Neural progenitor cell (in vitro differentiated cells): ENCODE measurements at regions not wholly inside any gene's neighbourhood (a gene's known extent, or its start where the extent isn't known, plus 50 kb on each side); places are given as distances from the start of the nearest gene placed in this dataset.

Source experiments
- DNase-seq: peaks from one replicate; pipeline ENCODE4 v3.0.0-alpha.2; 2016; ENCODE audit warnings: low spot score
- H2AFZ ChIP-seq: fragments of 200-600 bp; sonication (generic); replicated peaks from 2 replicates; pipeline ENCODE4 v1.6.1; 2016; ENCODE audit warnings: antibody characterized with exemption
- H3F3A ChIP-seq: fragments of 200-600 bp; sonication (generic); 2 replicates; pipeline ENCODE4 v1.6.1; 2016; ENCODE audit warnings: antibody characterized with exemption, low read depth
- H3K27ac ChIP-seq: fragments of 200-600 bp; sonication (generic); 2 replicates; pipeline ENCODE4 v1.5.1; 2016; ENCODE audit warnings: mild to moderate bottlenecking
- H3K27me3 ChIP-seq: fragments of 200-600 bp; sonication (generic); 2 replicates; pipeline ENCODE4 v1.6.1; 2016; ENCODE audit warnings: mild to moderate bottlenecking, moderate library complexity
- H3K36me3 ChIP-seq: fragments of 200-600 bp; sonication (generic); 2 replicates; pipeline ENCODE4 v1.5.1; 2016
- H3K4me1 ChIP-seq: fragments of 200-600 bp; sonication (generic); 2 replicates; pipeline ENCODE4 v1.6.1; 2016; ENCODE audit warnings: mixed run types
- H3K4me2 ChIP-seq: fragments of 200-600 bp; sonication (generic); 2 replicates; pipeline ENCODE4 v1.6.1; 2016
- H3K4me3 ChIP-seq: fragments of 200-600 bp; sonication (generic); 2 replicates; pipeline ENCODE4 v1.5.1; 2016
- H3K79me2 ChIP-seq: fragments of 200-600 bp; sonication (generic); 2 replicates; pipeline ENCODE4 v1.6.1; 2016; ENCODE audit warnings: low read depth
- H3K9ac ChIP-seq: fragments of 200-600 bp; sonication (generic); 2 replicates; pipeline ENCODE4 v1.6.1; 2016
- H3K9me3 ChIP-seq: fragments of 200-600 bp; sonication (generic); 2 replicates; pipeline ENCODE4 v1.5.1; 2016; ENCODE audit warnings: low read depth
- H4K20me1 ChIP-seq: fragments of 200-600 bp; sonication (generic); 2 replicates; pipeline ENCODE4 v1.6.1; 2016; ENCODE audit warnings: low read depth
- H3K27ac Mint-ChIP-seq: 3 replicates; pipeline ENCODE4 v1.8.0; 2021; ENCODE audit warnings: mixed read lengths
- H3K27me3 Mint-ChIP-seq: 2 replicates; pipeline ENCODE4 v1.8.0; 2022; ENCODE audit warnings: low read depth, mild to moderate bottlenecking, inconsistent platforms, moderate library complexity, mixed read lengths; ENCODE audit not compliant: insufficient read depth
- H3K36me3 Mint-ChIP-seq: 3 replicates; pipeline ENCODE4 v1.8.0; 2021; ENCODE audit warnings: mixed read lengths
- H3K4me1 Mint-ChIP-seq: 3 replicates; pipeline ENCODE4 v1.8.0; 2021; ENCODE audit warnings: mixed read lengths
- H3K4me3 Mint-ChIP-seq: 3 replicates; pipeline ENCODE4 v1.8.0; 2021; ENCODE audit warnings: mild to moderate bottlenecking, moderate library complexity, mixed read lengths
- H3K9me3 Mint-ChIP-seq: 3 replicates; pipeline ENCODE4 v1.8.0; 2020; ENCODE audit warnings: mixed read lengths
- EZH2 ChIP-seq: fragments of 200-600 bp; sonication (generic); IDR thresholded peaks from 2 replicates; pipeline ENCODE4 v1.6.1; 2017; ENCODE audit warnings: antibody characterized with exemption, mild to moderate bottlenecking, moderate library complexity
- EZH2phosphoT487 ChIP-seq: fragments of 200-600 bp; sonication (generic); IDR thresholded peaks from 2 replicates; pipeline ENCODE4 v1.6.1; 2017; ENCODE audit warnings: antibody characterized with exemption
- TF ChIP-seq, protein P1 (sequence below): fragments of 200-600 bp; sonication (generic); IDR thresholded peaks from 2 replicates; pipeline ENCODE4 v1.5.1; 2017; ENCODE audit warnings: antibody characterized with exemption, mild to moderate bottlenecking

DNA sequence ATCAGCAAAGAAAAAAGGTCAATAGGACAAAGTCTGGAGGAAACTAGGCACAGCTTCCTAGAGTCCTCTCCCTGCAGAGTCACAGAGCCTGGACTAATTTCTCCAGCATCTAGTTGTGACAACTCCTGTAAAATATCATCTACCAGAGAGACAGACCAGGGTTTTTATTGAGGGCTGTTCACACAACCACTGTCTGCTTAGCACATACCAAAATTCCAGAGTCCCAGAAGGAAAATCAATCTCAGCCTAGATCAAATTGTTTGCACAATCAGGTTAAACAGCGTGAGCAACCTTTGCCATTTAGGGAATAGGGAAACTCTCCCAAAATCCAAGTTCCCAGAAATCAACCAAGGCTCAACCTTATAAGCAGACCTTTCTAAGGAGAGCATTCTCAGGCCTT, 190.3 kb downstream of the SYK start:
- Mint-ChIP-seq H3K9me3 (peaks cover 6% of the 10 kb centered on the region), H3K27ac (no peak overlapping the region), H3K36me3 (no peaks in the 10 kb centered on the region), H3K27me3 (no peaks in the 10 kb centered on the region), H3K4me1 (no peaks in the 10 kb centered on the region), H3K4me3 (no peak overlapping the region)
- H3K27me3 ChIP-seq = no peaks in the 10 kb centered on the region
- no peak overlapping the region for H3K4me3 ChIP-seq
- no peak overlapping the region for H3K27ac ChIP-seq
- no peak for DNase-seq
- no peaks in the 10 kb centered on the region for H3K9me3 ChIP-seq
- H3K9ac ChIP-seq = no peak overlapping the region
- no peaks in the 10 kb centered on the region for H3K36me3 ChIP-seq
- H3K4me2 ChIP-seq = no peak overlapping the region
- H3K4me1 ChIP-seq = no peaks in the 10 kb centered on the region
- H4K20me1 ChIP-seq = no peaks in the 10 kb centered on the region
- TF ChIP-seq, protein P1, sequence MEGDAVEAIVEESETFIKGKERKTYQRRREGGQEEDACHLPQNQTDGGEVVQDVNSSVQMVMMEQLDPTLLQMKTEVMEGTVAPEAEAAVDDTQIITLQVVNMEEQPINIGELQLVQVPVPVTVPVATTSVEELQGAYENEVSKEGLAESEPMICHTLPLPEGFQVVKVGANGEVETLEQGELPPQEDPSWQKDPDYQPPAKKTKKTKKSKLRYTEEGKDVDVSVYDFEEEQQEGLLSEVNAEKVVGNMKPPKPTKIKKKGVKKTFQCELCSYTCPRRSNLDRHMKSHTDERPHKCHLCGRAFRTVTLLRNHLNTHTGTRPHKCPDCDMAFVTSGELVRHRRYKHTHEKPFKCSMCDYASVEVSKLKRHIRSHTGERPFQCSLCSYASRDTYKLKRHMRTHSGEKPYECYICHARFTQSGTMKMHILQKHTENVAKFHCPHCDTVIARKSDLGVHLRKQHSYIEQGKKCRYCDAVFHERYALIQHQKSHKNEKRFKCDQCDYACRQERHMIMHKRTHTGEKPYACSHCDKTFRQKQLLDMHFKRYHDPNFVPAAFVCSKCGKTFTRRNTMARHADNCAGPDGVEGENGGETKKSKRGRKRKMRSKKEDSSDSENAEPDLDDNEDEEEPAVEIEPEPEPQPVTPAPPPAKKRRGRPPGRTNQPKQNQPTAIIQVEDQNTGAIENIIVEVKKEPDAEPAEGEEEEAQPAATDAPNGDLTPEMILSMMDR = no peak
- no peak for TF ChIP-seq EZH2phosphoT487
- no peak for TF ChIP-seq EZH2
- no peaks in the 10 kb centered on the region for H3F3A ChIP-seq
- no peaks in the 10 kb centered on the region for H3K79me2 ChIP-seq
- H2AFZ ChIP-seq = no peak overlapping the region

DNA sequence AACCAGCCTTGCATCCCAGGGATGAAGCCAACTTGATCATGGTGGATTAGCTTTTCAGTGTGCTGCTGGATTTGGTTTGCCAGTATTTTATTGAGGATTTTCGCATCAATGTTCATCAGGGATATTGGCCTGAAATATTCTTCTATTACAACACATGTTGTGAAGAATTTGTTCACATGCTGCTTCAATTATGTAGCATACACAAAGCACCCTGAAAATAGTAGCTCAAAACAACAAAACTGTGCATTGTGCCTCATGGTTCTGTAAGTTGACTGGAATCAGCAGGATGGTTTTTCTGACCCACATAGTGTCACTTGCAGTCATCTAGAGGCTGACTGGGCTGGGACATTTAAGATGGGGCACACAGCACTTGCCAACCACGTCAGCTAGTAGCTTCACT, 193.9 kb downstream of the SYK start:
- no peak overlapping the region for H3K9ac ChIP-seq
- TF ChIP-seq EZH2phosphoT487 (no peak), EZH2 (no peak)
- TF ChIP-seq, protein P1 = no peak
- H3K9me3 ChIP-seq = no peaks in the 10 kb centered on the region
- no peak overlapping the region for H2AFZ ChIP-seq
- no peak overlapping the region for H3K4me3 ChIP-seq
- H3K9me3 Mint-ChIP-seq = peaks cover 6% of the 10 kb centered on the region
- no peaks in the 10 kb centered on the region for H3K79me2 ChIP-seq
- no peak for DNase-seq
- H3K27ac Mint-ChIP-seq = no peak overlapping the region
- H3K4me1 ChIP-seq = no peaks in the 10 kb centered on the region
- no peak overlapping the region for H3K27ac ChIP-seq
- no peak overlapping the region for H3K4me3 Mint-ChIP-seq
- no peaks in the 10 kb centered on the region for H3K27me3 ChIP-seq
- H3K27me3 Mint-ChIP-seq = no peaks in the 10 kb centered on the region
- no peaks in the 10 kb centered on the region for H3F3A ChIP-seq
- no peaks in the 10 kb centered on the region for H3K36me3 Mint-ChIP-seq
- H3K4me1 Mint-ChIP-seq = no peaks in the 10 kb centered on the region
- H4K20me1 ChIP-seq = no peaks in the 10 kb centered on the region
- H3K4me2 ChIP-seq = no peak overlapping the region
- no peaks in the 10 kb centered on the region for H3K36me3 ChIP-seq

DNA sequence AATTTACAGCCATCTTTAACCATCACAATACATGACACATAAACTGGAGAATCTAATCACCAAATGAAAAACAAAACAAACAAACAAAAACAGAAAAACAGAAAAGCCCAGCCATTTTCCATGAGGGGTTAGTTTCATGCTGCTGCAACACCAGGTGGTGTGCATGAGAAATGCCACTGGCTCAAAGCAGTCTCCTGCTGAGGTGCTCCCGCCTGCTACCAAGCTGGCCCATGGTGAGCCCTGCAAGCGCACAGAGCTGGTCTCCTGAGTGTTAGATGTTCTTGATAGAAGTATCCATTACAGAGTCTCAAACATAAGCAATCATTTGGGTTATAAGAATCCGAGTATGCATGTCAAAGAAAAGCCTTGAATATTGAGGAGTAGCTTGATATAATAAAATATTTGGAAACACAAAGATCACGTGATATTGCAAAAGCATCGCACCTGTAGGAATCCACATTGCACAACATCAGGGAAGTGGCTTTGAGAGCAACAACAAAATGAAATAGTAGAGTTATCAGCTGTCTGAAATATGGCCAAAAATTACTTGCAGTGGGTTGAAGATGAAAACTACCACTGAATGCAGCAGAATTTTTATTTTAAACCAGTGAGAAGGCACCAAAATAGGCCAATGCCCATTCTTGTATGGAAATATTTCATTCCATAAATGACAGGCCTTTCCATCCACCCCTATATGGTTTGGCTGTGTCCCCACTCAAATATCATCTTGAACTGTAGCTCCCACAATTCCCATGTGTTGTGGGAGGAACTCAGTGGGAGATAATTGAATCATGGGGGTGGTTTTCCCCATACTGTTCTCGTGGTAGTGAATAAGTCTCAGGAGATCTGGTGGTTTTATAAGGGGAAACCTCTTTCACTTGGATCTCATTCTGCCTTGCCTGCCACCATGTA, 194.8 kb downstream of the SYK start:
- Histone ChIP-seq H3K9me3 (no peaks in the 10 kb centered on the region), H3K4me2 (no peak overlapping the region), H3K79me2 (no peaks in the 10 kb centered on the region), H3F3A (no peaks in the 10 kb centered on the region), H2AFZ (peak overlapping the region; percentile 44), H3K4me3 (no peak overlapping the region), H3K4me1 (no peaks in the 10 kb centered on the region), H4K20me1 (no peaks in the 10 kb centered on the region), H3K27ac (no peak overlapping the region), H3K27me3 (no peaks in the 10 kb centered on the region), H3K36me3 (no peaks in the 10 kb centered on the region), H3K9ac (no peak overlapping the region)
- Mint-ChIP-seq H3K4me3 (no peak overlapping the region), H3K27me3 (no peaks in the 10 kb centered on the region), H3K27ac (no peak overlapping the region), H3K9me3 (peaks cover 7% of the 10 kb centered on the region), H3K36me3 (no peaks in the 10 kb centered on the region), H3K4me1 (no peaks in the 10 kb centered on the region)
- no peak for DNase-seq
- TF ChIP-seq EZH2 (no peak), EZH2phosphoT487 (no peak)
- TF ChIP-seq, protein P1 = no peak
